ENCODE measurements at regions not wholly inside any gene's neighbourhood (a gene's known extent, or its start where the extent isn't known, plus 50 kb on each side); places are given as distances from the start of the nearest gene placed in this dataset.

- TF ChIP-seq EZH2 (IDR thresholded peaks at IDR 0.05; ENCODE audit: insufficient read depth, low read length): no peak
- TF ChIP-seq CTCF (IDR thresholded peaks at IDR 0.05; ENCODE audit: insufficient read depth, low read depth, low read length): no peak
These were observed 101.5 kb upstream of the GALNT5 start for GRCh38 chr2:157155992-157156391.

Measured in astrocyte (in vitro differentiated cells and primary cell).